Panc1 (cell line): ENCODE measurements at regions not wholly inside any gene's neighbourhood (a gene's known extent, or its start where the extent isn't known, plus 50 kb on each side); places are given as distances from the start of the nearest gene placed in this dataset.

Experiments used
- CTCF ChIP-seq: fragments of 450-650 bp; IDR thresholded peaks from 2 replicates; pipeline ENCODE4 v1.5.1; 2017; ENCODE audit warnings: mild to moderate bottlenecking
- POLR2AphosphoS5 ChIP-seq: IDR thresholded peaks from 2 replicates; pipeline ENCODE4 v1.6.1; 2012; ENCODE audit warnings: mild to moderate bottlenecking, low read depth, low read length, moderate library complexity
- REST ChIP-seq, 2 experiments: IDR thresholded peaks; 2 replicates each; pipeline ENCODE4 v1.6.1; 2011 to 2012; ENCODE audit warnings: low read depth in 2 of 2, control low read depth in 1 of 2, low read length in 1 of 2, mild to moderate bottlenecking in 1 of 2, moderate library complexity in 1 of 2; ENCODE audit not compliant: insufficient read depth in 1 of 2
- SIN3A ChIP-seq: IDR thresholded peaks from 2 replicates; pipeline ENCODE4 v1.6.1; 2012; ENCODE audit warnings: low read depth, mild to moderate bottlenecking, low read length, moderate library complexity, borderline replicate concordance; ENCODE audit not compliant: insufficient read depth
- TCF7L2 ChIP-seq: IDR thresholded peaks from 2 replicates; pipeline ENCODE4 v1.6.1; 2011; ENCODE audit warnings: mild to moderate bottlenecking, low read depth, low read length, inconsistent platforms

GRCh38 chr22:35483730-35484129 lies 56.9 kb upstream of the RASD2 start:
- TF ChIP-seq CTCF (no peak), POLR2AphosphoS5 (no peak), SIN3A (no peak), REST (IDR thresholded peaks at IDR 0.05; ENCODE audit: insufficient read depth in 1 of 2, low read depth in 2 of 2, low read length in 1 of 2) (no peak), TCF7L2 (no peak)
